Hypothalamus (tissue), 51 donors: ENCODE measurements at regions not wholly inside any gene's neighbourhood (a gene's known extent, or its start where the extent isn't known, plus 50 kb on each side); places are given as distances from the start of the nearest gene placed in this dataset.
"Not testable (repeated sequence)": the region's sequence is repeated elsewhere in the genome, so short reads cannot be mapped to it uniquely, and the experiment has no call there.

Source experiments
- DNase-seq, 51 donors: peaks; one replicate each; lab custom pipeline; 2025; lab: John Stamatoyannopoulos, UW

- DNase-seq, result no peak
These were observed 101.8 kb upstream of the NAP1L1 start for GRCh38 chr12:76186131-76186906.

DNA sequence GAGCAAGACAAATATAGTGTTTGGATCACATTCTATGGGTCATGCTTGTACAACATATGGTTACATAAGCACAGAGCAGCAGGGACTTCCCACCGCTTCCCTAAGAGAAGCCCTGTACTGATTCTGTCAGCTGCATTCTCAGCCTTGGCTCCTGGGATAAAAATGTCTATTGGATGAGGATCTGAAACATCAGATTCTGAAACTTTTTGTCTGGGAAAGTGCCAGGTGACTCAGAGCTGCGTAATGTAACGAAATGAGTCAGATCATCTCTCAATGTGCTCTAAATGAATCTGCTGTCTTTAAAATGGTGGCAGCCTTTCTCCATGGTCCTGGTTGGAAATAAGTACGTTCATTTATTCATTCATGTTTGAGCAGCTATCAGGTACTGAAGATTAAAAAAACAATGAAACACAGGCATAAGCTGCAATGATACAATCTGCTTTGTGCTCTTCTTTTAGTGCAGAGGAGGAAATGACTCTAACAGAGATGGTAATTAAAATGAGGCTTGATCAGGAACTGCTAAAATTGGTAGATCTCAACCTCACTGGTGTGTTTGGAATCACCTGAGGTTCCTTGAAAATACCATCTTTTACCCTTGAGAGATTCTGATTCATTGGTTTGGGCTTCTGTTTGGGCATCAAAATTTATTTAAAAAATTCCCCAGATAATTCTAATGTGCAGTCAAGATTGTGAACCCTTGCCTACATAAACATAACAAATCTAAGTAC lies 99.1 kb upstream of the NAP1L1 start:
- peak in 5 of 51 donors; percentile 3 to 72 (median 6) for DNase-seq

DNA sequence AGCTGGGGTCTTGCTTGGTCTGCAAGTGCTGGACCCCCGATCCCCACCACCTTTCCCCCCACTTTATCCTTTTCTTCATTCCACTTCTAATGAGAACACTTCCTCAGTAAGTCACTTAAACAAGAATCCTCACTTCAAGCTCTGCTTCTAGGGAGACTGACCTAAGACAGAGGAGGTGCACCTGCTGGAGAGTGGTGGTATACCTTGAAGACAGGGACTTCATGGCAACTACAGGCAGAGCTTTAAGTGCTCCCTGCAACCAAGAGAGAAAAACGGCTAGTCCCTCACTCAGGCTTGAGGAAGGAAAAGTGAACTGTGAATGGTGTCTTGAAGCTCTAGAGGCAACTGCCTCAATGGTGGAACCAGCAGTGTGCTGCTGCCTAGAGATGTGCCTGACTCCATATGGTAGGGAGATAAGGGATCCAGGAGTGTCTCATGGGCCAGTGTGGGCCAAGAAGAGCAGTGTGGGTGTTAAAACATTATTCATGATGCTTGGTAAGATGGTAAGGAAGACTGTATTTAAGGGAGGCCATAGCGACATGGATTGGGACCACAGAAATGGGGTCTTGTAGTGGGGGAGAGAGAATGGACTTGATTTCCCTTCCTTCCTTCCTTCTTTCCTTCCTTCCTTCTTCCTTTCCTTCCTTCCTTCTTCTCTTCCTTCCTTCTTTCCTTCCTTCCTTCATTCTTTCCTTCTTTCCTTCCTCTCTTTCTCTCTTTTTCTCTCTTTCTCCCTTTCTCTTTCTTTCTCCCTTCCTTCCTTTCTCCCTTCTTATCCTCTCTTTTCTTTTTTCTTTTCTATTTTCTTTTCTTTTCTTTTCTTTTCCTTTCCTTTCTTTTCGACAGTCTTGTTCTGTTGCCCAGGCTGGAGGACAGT lies 96.2 kb upstream of the NAP1L1 start:
- DNase-seq, result no peak

DNA sequence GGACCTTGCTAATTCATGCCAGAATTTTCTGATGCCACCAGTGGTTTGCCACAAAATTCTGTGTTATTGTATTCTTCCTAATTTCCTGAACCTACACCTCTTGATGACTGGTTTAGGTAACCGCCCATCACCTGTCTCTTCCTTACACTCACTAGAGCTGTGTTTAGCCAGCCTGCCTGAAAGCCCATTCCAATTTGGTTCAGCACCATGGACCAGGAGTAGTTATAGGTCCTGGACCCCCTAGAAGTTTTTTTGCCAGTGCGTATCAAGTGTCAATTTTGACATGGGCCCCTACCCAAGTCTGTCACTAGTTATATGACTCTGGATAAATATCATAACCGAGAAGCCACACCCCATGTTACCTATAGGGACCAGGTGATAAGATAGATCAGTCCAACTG lies 94.0 kb upstream of the NAP1L1 start:
- no peak for DNase-seq

- no peak for DNase-seq
These were observed 93.3 kb upstream of the NAP1L1 start for GRCh38 chr12:76177821-76178220.

DNA sequence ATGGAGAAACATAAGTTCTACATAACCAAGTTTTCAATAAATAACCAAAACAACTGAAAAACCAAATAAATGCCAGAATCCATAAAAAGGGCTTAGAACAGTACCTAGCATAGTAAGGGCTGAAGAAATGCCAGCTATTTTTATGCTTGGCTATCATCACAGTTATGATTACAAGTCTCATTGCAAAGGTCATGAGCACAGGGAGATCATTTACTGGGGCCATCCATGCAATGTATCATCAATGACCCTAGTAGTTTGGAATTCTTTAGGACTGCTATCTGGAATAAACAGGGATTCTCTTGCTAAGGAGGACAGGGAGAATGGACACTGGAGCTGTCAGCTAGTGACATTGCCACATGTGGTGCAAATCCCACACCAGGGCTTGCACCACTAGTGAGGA lies 92.5 kb upstream of the NAP1L1 start:
- no peak for DNase-seq

DNA sequence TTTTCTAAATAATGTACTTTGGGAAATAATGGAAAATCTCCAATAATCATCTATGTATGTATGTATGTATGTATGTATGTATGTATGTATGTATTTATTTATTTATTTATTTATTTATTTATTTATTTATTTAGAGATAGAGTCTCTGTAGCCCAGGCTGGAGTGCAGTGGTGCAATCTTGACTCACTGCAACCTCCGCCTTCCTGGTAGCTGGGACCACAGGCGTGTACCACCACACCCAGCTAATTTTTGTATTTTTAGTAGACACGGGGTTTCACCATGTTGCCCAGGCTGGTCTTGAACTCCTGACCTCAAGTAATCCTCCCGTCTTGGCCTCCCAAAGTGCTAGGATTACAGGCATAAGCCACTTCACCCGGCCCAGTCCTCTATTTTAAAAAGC lies 91.5 kb upstream of the NAP1L1 start:
- DNase-seq, result not testable (repeated sequence)

GRCh38 chr12:76173756-76174155 lies 89.3 kb upstream of the NAP1L1 start:
- no peak for DNase-seq

GRCh38 chr12:76158518-76159321 lies 74.2 kb upstream of the NAP1L1 start:
- DNase-seq, result peak in 29 of 51 donors; percentile 0 to 38 (median 8)

DNA sequence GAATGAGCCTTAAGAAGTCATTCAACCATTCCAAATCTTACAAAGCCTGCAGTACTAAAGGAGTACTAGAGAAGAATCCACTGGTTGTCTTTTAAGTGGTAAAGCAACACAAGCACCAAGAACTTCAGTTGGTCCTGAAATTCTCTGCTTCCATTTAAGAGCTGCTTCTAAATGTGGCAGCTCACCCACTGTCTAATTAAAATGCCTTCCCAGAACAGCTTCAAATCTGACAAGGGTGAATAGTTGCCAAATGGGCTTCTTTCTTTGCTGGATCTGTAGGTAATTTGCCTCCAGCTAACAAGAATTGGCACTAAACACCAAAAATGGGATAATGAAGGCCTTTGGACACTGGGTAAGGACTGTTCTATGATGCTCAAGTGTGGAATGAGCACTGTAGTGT lies 72.2 kb upstream of the NAP1L1 start:
- no peak for DNase-seq

- no peak for DNase-seq
These were observed 71.8 kb upstream of the NAP1L1 start for GRCh38 chr12:76156314-76156713.

DNA sequence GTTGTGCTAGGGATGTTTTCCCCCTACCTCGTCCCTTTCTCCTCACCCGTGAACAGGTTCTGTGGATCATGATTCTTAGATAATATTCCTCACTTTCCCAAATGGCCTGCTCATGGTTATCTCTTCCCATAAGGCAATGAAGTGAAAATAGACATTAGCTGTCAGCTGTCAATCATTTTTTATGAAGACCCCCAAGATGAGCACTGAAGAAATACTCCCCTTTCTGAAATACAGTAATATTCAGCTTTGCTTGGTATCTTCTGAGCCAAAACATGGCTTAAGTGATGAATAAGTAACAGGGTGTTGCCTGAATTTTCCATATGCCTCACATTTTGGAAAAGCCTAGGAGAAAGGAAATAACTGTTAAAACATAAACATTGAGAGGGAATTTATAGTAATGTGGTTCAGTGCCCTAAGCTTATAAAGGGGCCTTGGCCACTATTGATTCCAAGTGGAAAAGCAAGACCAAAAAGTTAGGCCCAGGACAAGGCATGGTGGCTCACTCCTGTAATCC lies 70.7 kb upstream of the NAP1L1 start:
- no peak for DNase-seq

DNA sequence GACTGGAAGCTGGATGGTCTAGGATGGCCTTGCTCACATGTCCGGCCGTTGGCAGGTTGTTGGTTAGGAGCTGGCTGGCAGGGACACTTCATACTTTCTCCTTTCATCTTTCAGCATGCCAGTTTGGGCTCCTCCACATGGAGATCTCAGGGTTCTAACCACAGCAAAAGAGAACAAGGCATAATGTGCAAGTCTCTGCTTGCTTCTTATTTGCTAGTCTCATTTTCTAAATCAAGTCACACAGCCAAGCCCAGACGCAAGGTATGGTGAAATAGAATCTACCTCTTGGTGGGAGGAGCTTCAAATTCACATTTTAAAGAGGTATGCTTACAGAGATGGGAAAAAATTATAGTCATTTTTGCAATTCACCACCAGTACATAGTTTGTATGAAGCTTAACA lies 69.1 kb upstream of the NAP1L1 start:
- DNase-seq, result no peak

- no peak for DNase-seq
These were observed 67.8 kb upstream of the NAP1L1 start for GRCh38 chr12:76152181-76152807.

DNA sequence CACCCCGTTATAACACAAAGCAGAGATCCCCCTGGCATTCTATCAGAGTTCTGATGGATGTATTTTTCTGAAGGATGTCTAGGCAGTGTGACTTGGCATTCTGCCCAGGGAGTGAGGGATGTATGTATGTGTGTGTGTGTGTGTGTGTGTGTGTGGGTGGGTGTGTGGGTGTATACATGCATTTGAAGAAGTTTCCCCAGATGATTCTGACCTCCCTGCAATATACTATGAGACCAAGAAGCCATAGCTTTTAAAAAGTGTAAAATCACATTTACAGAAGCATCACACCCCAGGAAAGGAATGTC lies 59.7 kb upstream of the NAP1L1 start:
- no peak for DNase-seq

DNA sequence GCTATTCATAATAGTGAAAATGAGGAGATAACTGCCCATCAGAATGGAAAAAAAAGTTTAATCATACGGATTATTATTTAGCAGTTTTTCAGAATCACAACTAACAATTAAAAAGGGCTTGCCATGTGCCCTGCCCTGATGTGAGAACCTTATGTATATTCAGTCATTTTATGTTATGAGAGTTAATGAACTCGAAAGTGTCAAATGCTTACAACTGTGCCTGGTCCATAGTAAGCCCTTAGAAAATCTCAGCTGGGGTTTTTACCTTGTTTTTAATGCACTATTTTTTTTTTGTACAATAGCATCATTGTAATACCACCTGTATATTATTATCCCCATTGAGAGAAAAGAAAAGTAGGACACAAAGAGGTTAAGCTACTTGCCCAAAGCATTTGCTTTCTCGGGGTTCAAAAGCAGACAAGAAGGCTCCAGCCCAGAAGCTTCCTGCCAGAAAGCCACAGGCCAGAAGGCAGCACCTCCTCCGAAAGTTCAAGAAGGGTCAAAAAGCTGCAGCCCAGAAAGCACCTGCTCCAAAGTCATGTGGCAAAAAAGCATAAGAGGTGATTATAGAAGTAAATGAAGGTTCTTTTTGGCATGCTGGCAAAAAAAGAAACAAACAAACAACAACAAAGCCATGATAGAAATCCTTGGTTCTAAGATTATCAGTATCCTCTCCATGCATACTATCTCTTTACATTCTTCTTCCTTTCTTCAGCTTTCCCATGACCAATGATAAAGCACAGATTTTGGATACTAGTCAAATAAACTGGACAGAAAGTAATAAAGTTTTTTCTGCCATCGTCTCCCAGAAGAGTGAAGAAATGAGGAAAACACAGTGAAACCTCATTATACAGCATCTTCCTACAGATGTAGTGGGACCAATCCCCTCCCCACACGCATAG lies 59.1 kb upstream of the NAP1L1 start:
- no peak for DNase-seq

DNA sequence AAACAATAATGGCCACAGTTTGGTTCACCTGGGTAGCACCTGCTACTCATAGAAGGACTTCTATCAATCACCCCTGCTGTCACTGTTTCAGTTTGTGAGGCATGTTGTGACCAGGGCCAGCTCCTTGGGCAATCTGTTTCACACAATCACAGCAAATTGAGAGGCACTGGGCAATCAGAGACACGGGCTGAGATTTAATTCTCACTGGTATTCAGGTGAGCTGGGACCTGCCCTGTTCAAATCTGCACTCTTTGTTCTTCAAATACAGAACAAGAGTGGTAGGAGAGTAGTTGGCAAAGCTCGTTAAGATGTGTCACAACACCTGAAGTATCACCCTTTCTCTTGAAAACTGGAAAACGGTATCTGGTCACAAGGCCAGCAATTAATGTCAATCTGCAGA lies 57.8 kb upstream of the NAP1L1 start:
- DNase-seq, result no peak

- no peak for DNase-seq
These were observed 54.2 kb upstream of the NAP1L1 start for GRCh38 chr12:76138656-76139055.

DNA sequence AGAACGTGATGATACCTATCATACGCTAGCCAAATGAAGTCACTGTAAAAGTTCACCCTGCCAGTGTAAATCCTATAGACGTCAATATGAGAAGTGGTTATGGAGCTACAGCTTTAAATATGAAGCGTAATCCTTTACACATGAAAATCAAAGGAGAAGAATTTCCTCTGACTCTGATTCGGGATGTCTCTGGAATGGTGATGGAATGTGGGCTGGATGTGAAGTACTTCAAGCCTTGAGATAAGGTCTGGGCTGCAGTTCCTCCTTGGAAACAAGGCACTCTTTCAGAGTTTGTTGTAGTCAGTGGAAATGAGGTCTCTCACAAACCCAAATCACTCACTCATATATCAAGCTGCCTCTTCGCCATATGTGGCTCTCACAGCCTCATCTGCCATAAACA lies 53.1 kb upstream of the NAP1L1 start:
- DNase-seq, result no peak
